H9 (cell line): ENCODE measurements at regions not wholly inside any gene's neighbourhood (a gene's known extent, or its start where the extent isn't known, plus 50 kb on each side); places are given as distances from the start of the nearest gene placed in this dataset.
"Not testable (repeated sequence)": the region's sequence is repeated elsewhere in the genome, so short reads cannot be mapped to it uniquely, and the experiment has no call there.

Experiments
- DNase-seq: peaks from one replicate; pipeline ENCODE4 v3.0.0-alpha.2; 2017
- H2AFZ ChIP-seq: one replicate; pipeline ENCODE4 v1.6.1; 2013; ENCODE audit warnings: mild to moderate bottlenecking, low read length, control low read depth, moderate library complexity
- H2AK5ac ChIP-seq: 2 replicates; pipeline ENCODE4 v1.6.1; 2013; ENCODE audit warnings: low read length, control low read depth, mixed read lengths; ENCODE audit not compliant: insufficient read length
- H2BK120ac ChIP-seq: one replicate; pipeline ENCODE4 v1.6.1; 2013; ENCODE audit warnings: low read depth, mild to moderate bottlenecking, low read length, control low read depth, inconsistent platforms; ENCODE audit not compliant: poor library complexity, severe bottlenecking
- H2BK12ac ChIP-seq: 2 replicates; pipeline ENCODE4 v1.6.1; 2013; ENCODE audit warnings: low read length, control low read depth, mixed read lengths, low read depth; ENCODE audit not compliant: insufficient read length
- H2BK15ac ChIP-seq: 2 replicates; pipeline ENCODE4 v1.6.1; 2013; ENCODE audit warnings: low read depth, low read length, control low read depth
- H2BK20ac ChIP-seq: one replicate; pipeline ENCODE4 v1.6.1; 2013; ENCODE audit warnings: low read depth, mild to moderate bottlenecking, low read length, control low read depth, inconsistent platforms; ENCODE audit not compliant: poor library complexity, severe bottlenecking
- H2BK5ac ChIP-seq: 2 replicates; pipeline ENCODE4 v1.6.1; 2013; ENCODE audit warnings: low read length, control low read depth, mixed read lengths; ENCODE audit not compliant: insufficient read length
- H3K14ac ChIP-seq: 2 replicates; pipeline ENCODE4 v1.6.1; 2013; ENCODE audit warnings: low read length, control low read depth; ENCODE audit not compliant: insufficient read depth
- H3K18ac ChIP-seq: 2 replicates; pipeline ENCODE4 v1.6.1; 2013; ENCODE audit warnings: low read depth, mild to moderate bottlenecking, mixed read lengths, low read length, control low read depth; ENCODE audit not compliant: insufficient read length
- H3K23ac ChIP-seq: 2 replicates; pipeline ENCODE4 v1.6.1; 2013; ENCODE audit warnings: low read length, control low read depth, mixed read lengths, low read depth; ENCODE audit not compliant: insufficient read length
- H3K23me2 ChIP-seq: 2 replicates; pipeline ENCODE4 v1.6.1; 2013; ENCODE audit warnings: low read depth, mild to moderate bottlenecking, mixed read lengths, low read length, control low read depth; ENCODE audit not compliant: insufficient read length, poor library complexity, severe bottlenecking
- H3K27ac ChIP-seq: 2 replicates; pipeline ENCODE4 v1.5.1; 2013; ENCODE audit warnings: low read length, control low read depth, mixed read lengths, low read depth; ENCODE audit not compliant: insufficient read length
- H3K27me3 ChIP-seq: 2 replicates; pipeline ENCODE4 v1.6.1; 2013; ENCODE audit warnings: low read length, control low read depth, inconsistent platforms; ENCODE audit not compliant: insufficient read depth
- H3K4ac ChIP-seq: 2 replicates; pipeline ENCODE4 v1.6.1; 2013; ENCODE audit warnings: low read depth, mild to moderate bottlenecking, control low read depth, inconsistent platforms, low read length, moderate library complexity
- H3K4me1 ChIP-seq: 2 replicates; pipeline ENCODE4 v1.6.1; 2013; ENCODE audit warnings: low read length, control low read depth, inconsistent platforms; ENCODE audit not compliant: insufficient read depth
- H3K4me2 ChIP-seq: 2 replicates; pipeline ENCODE4 v1.6.1; 2013; ENCODE audit warnings: low read length, control low read depth, mixed read lengths; ENCODE audit not compliant: insufficient read length, insufficient read depth
- H3K56ac ChIP-seq: 2 replicates; pipeline ENCODE4 v1.6.1; 2013; ENCODE audit warnings: low read depth, mild to moderate bottlenecking, mixed read lengths, low read length, control low read depth; ENCODE audit not compliant: insufficient read length
- H3K79me1 ChIP-seq: 2 replicates; pipeline ENCODE4 v1.6.1; 2013; ENCODE audit warnings: low read depth, mild to moderate bottlenecking, moderate library complexity, low read length, control low read depth, inconsistent platforms; ENCODE audit not compliant: insufficient read depth, poor library complexity, severe bottlenecking
- H3K79me2 ChIP-seq: 2 replicates; pipeline ENCODE4 v1.6.1; 2013; ENCODE audit warnings: low read length, control low read depth, inconsistent platforms; ENCODE audit not compliant: insufficient read depth
- H3K9ac ChIP-seq: 2 replicates; pipeline ENCODE4 v1.6.1; 2013; ENCODE audit warnings: low read length, control low read depth, mixed read lengths; ENCODE audit not compliant: insufficient read length; ENCODE audit errors: extremely low read depth
- H3K9me3 ChIP-seq: one replicate; pipeline ENCODE4 v1.6.1; 2013; ENCODE audit warnings: low read depth, low read length, inconsistent platforms; ENCODE audit not compliant: control insufficient read depth
- H3T11ph ChIP-seq: one replicate; pipeline ENCODE4 v1.6.1; 2013; ENCODE audit warnings: mild to moderate bottlenecking, low read length, control low read depth, inconsistent platforms
- H4K20me1 ChIP-seq: one replicate; pipeline ENCODE4 v1.6.1; 2013; ENCODE audit not compliant: control insufficient read depth, insufficient read length, insufficient read depth
- H4K5ac ChIP-seq: 2 replicates; pipeline ENCODE4 v1.6.1; 2013; ENCODE audit warnings: low read depth, mild to moderate bottlenecking, mixed read lengths, low read length, control low read depth; ENCODE audit not compliant: insufficient read length
- H4K8ac ChIP-seq: replicated peaks from 2 replicates; pipeline ENCODE4 v1.6.1; 2013; ENCODE audit warnings: low read length, control low read depth, mixed read lengths, low read depth; ENCODE audit not compliant: insufficient read length
- H4K91ac ChIP-seq: 2 replicates; pipeline ENCODE4 v1.6.1; 2013; ENCODE audit warnings: low read depth, mild to moderate bottlenecking, moderate library complexity, mixed read lengths, low read length, control low read depth; ENCODE audit not compliant: insufficient read length
- H3K27ac Mint-ChIP-seq, 3 experiments: 2 replicates in 2 of 3; 3 replicates in 1 of 3; pipeline ENCODE4 v1.8.0; 2020 to 2021; ENCODE audit warnings: mixed read lengths in 3 of 3, mild to moderate bottlenecking in 1 of 3, moderate library complexity in 1 of 3
- H3K27me3 Mint-ChIP-seq: 2 replicates; pipeline ENCODE4 v1.8.0; 2021; ENCODE audit warnings: low read depth, mild to moderate bottlenecking, moderate library complexity, mixed read lengths
- H3K36me3 Mint-ChIP-seq, 3 experiments: 2 replicates in 2 of 3; 3 replicates in 1 of 3; pipeline ENCODE4 v1.8.0; 2020 to 2021; ENCODE audit warnings: low read depth in 3 of 3, mixed read lengths in 3 of 3; ENCODE audit not compliant: insufficient read depth in 1 of 3
- H3K4me1 Mint-ChIP-seq, 2 experiments: 2 replicates each; pipeline ENCODE4 v1.8.0; 2020; ENCODE audit warnings: mixed read lengths in 2 of 2
- H3K4me3 Mint-ChIP-seq, 2 experiments: 2 replicates in 1 of 2; 3 replicates in 1 of 2; pipeline ENCODE4 v1.8.0; 2020 to 2021; ENCODE audit warnings: mild to moderate bottlenecking in 2 of 2, mixed read lengths in 2 of 2, moderate library complexity in 1 of 2
- H3K9me3 Mint-ChIP-seq, 2 experiments: 2 replicates in 1 of 2; 3 replicates in 1 of 2; pipeline ENCODE4 v1.8.0; 2020; ENCODE audit warnings: mild to moderate bottlenecking in 2 of 2, mixed read lengths in 2 of 2, moderate library complexity in 1 of 2
- WGBS: extraction: QIAGEN DNeasy Blood & Tissue Kit; methylation state at CpG from one replicate; pipeline ENCODE4 v1.1.7; 2013; ENCODE audit warnings: missing lambda C conversion rate, low lambda C conversion rate, mixed read lengths; ENCODE audit not compliant: insufficient read length; ENCODE audit errors: extremely low coverage; 5-methylcytosine and 5-hydroxymethylcytosine counted together

DNA sequence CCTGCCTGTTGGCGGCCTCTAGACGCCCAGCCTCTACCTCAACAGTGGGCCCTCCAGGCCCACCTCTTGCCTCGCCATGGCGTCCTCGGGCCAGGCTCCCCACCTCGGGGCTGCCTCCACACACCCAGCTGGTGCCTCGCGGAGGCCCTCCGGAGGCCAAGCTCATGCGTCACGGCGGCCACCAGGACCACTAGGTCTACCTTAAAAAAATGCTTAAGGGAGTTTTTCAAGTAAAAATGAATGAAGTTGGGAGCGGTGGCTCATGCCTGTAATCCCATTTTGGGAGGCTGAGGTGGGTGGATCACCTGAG lies 327.5 kb downstream of the ZNF479 start:
- not testable (repeated sequence) for H3K79me1 ChIP-seq, H2AFZ ChIP-seq, DNase-seq, H4K8ac ChIP-seq, H4K5ac ChIP-seq, H3K9ac ChIP-seq, H3K79me2 ChIP-seq, H2BK12ac ChIP-seq, H3K27ac Mint-ChIP-seq, H2AK5ac ChIP-seq, H3K4me2 ChIP-seq, H3K23me2 ChIP-seq, H3K56ac ChIP-seq, H3K36me3 Mint-ChIP-seq, H2BK15ac ChIP-seq, H3K27me3 Mint-ChIP-seq, H3K4me1 ChIP-seq, H3K14ac ChIP-seq, H3K9me3 ChIP-seq, H2BK20ac ChIP-seq, H3K27me3 ChIP-seq, H3K4ac ChIP-seq, H3K4me3 Mint-ChIP-seq, H4K91ac ChIP-seq, H2BK120ac ChIP-seq, H3K4me1 Mint-ChIP-seq, H3K18ac ChIP-seq, H3K27ac ChIP-seq, H4K20me1 ChIP-seq, H3T11ph ChIP-seq, H2BK5ac ChIP-seq, H3K23ac ChIP-seq
- H3K9me3 Mint-ChIP-seq: peaks cover 35 to 56% of the 10 kb centered on the region in 2 experiments
- no CpG with 5 or more reads among the region's 13 CpGs for WGBS

DNA sequence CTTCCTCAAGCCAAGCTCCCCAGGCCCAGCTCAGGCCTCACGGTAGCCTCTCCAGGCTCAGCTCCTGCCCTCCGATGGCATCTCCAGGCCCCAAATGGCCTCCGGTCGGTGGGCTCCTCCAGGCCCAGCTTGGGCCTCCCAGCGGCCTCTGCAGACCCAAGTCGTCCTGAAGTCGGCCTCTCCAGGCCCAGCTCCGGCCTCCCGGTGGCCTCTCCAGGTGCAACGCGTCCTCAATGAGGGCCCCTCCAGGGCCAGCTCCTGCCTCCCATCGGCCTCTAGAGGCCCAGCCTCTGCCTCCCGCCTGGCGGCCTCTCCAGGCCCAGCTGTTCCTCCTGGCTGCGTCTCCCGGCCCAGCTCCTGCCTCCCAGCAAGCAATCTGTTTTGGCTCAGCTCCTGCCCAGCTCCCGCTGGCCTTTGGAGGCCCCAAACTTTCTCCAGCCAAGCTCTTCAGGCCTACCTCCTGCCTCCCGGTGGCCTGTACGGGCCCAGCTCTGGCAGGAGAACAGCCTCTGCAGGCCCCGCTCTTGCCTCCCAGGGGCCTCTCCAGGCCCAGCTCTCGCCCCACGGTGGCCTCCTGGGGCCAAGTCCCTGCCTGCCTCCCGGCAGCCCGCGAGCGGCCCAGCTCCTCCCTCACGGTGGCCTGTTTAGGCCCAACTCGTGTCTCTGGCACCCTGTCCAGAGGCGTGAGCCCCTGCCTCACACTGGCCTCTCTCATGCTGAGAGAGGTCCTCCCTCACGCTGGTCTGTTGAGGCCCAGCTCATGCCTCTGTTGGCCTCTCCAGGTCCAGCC lies 328.1 kb downstream of the ZNF479 start:
- H3K14ac ChIP-seq, H3K4me3 Mint-ChIP-seq: not testable (repeated sequence)
- peaks cover 34 to 52% of the 10 kb centered on the region in 2 experiments for H3K9me3 Mint-ChIP-seq

More for the DNA sequence above, 328.1 kb downstream of the ZNF479 start:
- H3K79me2 ChIP-seq, H2BK5ac ChIP-seq, H4K8ac ChIP-seq, H2BK120ac ChIP-seq, H4K20me1 ChIP-seq, H3K4me2 ChIP-seq, H2BK15ac ChIP-seq, H3K56ac ChIP-seq, H3K36me3 Mint-ChIP-seq, H3K4me1 ChIP-seq, H3K27ac ChIP-seq, H3K9ac ChIP-seq, DNase-seq, H3K9me3 ChIP-seq, H3K18ac ChIP-seq, H2BK12ac ChIP-seq, H2AFZ ChIP-seq, H3K79me1 ChIP-seq, H2AK5ac ChIP-seq, H3K4ac ChIP-seq, H3K4me1 Mint-ChIP-seq, H3T11ph ChIP-seq, H3K27me3 ChIP-seq, H3K27me3 Mint-ChIP-seq, H2BK20ac ChIP-seq, H3K27ac Mint-ChIP-seq, H3K23ac ChIP-seq, H3K23me2 ChIP-seq, H4K5ac ChIP-seq, H4K91ac ChIP-seq: not testable (repeated sequence)
- WGBS: no CpG with 5 or more reads among the region's 30 CpGs
